Middle frontal gyrus (tissue), 1 donor: ENCODE measurements at regions not wholly inside any gene's neighbourhood (a gene's known extent, or its start where the extent isn't known, plus 50 kb on each side); places are given as distances from the start of the nearest gene placed in this dataset.
"Not testable (repeated sequence)": the region's sequence is repeated elsewhere in the genome, so short reads cannot be mapped to it uniquely, and the experiment has no call there.

Source experiments
- DNase-seq: peaks from one replicate; pipeline ENCODE4 v3.0.0-alpha.2; 2015; ENCODE audit warnings: low spot score; ENCODE audit errors: extremely low spot score

DNA sequence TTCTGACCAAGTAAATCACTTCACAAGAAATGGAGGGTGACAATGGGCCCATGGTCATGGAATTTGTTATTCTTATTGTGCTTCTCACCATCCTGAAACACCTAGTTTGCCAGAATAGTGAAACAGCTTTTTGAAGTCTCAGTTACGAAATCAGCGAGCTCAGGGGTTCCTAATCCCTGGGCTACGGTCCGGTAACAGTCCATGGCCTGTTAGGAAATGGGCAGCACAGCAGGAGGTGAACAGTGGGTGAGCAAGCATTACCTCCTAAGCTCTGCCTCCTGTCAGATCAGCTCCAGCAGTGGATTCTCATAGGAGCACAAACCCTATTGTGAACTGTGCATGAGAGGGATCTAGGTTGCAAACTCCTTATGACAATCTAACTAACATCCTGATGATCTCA is 1356.3 kb downstream of the KCNT2 start:
- DNase-seq, result no peak

DNA sequence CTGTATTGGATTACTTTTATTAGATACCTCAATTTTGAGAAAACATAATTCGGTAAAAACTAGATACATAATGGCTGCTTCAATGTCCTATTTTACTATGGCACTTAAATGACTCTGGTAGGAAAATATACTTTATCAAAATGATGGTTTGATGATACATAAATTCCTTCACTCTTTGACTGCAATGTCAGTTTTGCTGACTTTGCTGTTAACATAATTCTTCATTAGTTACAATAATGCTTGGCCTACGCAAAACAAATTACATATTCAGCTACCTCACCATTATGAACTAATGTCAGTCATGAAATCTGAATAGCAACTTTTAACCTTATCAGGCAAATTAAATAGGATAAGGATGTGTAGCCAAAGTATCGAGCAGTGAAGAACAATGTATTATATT is 1364.7 kb downstream of the KCNT2 start:
- no peak for DNase-seq

DNA sequence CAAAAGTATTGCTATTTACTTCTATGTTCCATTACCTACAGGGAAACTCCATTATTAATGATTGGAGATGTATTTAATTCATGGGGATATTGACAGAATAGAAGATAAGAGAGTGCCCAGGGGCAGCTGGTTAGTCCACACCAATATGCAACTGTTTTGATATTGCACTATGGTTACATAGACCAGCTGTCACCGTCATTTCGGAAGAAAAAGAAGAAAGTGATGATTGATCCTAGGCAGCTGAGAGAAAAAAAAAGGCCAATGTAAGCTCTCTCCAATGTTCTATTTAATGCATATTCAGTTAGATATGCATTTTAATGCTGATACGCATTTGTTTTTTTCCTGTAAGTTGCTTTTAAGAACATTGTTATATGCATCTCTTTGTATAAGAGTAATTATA is 1367.2 kb downstream of the KCNT2 start:
- DNase-seq, result no peak

DNA sequence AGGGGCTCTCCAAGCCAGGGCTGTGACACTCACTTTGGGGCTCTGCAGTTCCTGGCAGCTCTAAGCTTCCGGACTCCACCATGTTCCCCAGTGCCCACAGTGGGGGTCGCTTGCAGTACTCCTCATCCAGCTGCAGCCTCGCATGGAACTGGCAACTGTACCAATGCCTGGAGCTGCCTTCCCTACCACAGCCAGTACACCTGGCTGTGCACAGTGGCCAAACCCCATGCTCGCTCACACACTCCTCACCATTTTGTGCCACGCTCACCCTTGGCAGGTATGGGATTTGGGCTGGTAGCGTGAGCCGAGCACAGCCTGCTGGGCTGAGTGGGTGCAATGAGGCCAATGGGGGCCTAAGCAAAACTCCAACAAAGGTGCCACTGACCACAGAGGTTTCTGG is 1369.9 kb downstream of the KCNT2 start:
- no peak for DNase-seq

DNA sequence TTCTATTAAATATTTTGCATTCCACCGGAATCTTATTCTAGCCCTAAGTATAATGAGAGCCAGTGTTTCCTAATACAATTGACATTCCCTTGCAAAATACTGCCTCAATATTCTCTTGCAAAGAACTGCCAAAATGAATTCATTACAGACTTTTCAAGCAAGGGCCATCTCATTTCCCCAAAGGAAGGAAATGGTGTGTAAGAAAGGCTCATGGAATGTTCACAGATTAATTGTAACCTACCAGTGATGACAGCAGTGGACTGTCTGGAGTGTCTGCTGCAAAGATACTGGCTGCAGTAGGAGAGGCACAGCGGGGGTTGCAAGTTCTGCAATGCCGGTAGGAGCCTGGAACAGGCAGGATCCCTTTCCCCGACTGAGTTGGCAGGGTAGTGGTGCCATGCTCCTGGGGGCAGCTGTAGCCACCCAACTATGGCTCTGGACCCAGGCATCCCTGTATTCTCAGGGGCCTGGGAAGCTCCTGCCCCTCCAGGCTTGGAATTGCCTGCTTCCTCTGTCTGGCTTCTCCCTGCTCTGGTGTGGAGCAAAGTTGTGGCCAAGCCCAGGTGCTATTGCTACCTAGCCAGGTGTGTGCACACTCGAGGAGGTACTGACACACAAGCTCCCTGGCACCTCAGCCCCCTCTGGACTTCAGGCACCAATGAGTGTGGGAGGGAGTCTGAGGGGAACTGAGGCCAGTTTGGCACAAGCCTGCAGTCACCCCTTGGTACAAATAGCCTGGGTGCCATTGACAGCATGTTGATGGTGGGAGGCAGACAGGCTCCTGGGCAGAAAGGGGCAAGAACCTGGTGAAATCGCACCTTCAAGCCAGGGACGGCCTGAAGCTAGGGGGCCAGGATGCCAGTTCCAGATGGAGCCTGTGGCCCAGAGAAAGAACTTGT is 1371.0 kb downstream of the KCNT2 start:
- no peak for DNase-seq

DNA sequence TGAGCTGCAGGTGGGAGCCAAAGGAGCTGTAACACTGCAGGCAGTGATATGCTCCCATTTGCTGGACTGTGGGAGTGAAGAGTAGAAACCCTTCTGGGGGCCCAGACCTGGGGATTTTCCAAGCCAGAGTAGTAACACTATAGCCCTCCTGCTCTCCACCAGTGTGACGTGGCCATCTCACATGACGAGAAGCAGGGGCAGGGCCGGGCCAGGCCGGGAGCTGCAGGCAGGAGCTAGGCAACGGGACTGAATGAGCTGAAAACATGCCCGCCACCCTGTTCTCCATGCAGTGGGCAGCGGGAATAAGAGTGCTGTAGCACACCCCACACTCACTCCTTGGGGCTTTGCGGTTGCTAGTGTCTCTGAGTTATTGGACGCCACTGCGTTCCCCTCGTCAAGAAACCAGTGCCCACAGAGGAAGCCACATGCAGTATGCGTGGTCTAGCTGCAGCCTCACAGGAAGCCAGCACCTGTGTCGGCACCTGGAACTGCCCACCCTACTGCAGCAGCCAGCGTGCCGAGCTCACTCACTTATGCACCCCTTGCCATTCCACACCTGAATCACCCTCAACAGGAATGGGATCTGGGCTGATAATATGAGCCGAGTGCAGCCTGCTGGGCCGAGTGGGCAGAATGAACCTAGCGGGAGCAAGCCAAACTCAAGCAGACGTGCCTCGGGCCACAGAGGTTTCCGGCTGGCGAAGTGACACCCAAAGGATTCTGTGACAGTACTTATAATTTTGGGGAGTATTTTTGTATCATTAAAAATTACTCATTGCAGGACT is 1389.6 kb downstream of the KCNT2 start:
- DNase-seq, result no peak

DNA sequence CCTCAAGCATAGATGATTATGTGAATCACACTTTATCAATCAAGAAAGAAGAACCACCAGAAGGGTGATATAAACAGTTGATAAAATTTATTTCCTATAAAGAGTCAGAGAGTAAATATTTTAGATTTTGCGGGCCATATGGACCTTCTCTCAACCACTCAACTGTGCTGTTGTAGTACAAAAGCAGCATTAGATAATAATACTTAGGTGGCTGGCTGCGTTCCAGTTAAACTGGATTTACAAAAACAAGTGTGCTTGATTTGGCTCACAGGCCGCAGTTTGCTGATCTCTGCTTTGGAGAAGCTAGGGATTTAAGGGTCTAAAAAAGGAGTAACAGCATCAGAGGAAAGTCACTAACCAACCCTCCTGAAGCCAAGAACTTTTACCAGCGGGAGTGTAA is 1406.0 kb downstream of the KCNT2 start:
- no peak for DNase-seq

DNA sequence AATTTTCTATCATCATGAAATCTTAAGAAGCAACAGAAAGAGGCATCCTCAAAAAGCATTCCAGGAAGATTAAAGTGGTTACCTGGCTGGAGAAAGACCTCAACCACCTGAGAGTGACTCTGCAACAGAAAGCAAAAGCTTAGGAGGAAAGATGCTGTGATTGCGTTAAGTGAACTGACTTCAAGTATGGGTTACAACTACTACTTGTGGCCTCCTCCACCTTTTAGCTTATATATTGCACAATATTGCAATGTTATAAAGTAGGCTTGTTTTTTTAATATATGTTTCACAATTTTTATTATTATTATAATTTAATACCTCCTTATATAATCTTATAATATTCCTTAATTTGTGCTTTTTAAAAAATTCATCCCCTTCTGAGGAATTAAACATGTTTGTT is 1407.5 kb downstream of the KCNT2 start:
- DNase-seq, result no peak

DNA sequence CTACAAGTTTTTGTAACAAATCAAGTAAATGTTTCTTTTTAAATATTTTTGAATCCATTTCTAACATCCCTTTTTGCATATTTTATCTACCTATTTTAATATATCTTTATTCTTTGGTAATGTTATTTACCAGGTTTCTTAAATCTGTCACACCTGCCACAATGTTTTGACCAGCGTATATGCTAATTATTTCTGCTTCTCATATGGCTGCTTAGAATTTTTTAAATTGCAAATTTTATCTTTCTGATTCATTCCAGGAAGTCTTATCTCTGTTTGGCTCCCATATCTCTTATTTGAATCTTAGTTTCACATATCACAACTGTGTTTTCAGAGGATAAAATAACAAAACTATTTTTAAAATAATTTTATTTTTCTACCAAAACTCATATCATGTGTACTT is 1411.1 kb downstream of the KCNT2 start:
- no peak for DNase-seq

DNA sequence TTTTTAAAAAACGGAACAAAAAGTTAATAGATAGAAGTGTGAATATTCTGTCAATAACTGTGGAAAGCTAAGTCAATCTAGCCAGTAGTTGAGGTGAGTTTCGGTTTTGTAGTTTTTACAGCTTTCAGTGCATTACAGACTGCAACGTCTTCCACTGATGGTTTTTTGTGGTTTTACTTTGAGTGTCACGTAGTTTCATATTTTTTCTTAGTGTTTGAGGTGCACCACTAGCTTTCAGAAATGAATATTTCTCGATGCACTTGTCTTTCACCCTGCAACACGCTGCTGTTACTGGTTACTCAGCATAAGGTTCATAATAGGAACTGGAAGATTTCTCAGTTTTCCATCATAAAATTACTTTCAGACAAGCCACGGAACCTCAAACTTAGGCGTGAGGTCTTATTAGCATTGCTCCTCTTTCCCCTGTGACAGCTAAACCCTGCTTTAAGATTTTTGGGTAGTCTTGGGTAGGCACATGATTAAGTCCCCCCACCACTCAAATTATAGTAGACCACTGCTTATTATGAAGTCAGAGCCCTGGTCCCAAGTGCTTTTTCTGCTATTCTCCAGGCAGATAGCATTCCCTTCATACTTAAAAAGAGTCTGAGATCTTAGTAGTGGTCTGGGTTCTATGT is 1412.7 kb downstream of the KCNT2 start:
- DNase-seq, result no peak

DNA sequence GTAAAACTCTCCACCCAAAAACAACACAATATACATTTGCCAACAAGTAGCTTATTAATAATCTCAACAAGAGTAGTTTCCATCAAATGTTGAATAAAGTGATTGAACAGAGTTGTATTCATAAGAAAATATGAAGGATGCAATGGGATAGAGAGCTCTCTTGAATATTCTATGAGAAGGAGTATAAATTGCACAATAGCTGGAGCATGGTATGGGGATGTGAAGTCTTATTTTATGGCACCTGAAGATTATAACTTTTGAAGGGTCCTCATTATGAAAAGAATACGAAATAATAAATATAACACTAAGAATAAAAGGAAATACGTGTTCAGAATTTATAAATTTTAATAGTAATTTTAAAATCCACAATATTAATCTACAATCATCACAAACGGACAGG is 1415.1 kb downstream of the KCNT2 start:
- no peak for DNase-seq

DNA sequence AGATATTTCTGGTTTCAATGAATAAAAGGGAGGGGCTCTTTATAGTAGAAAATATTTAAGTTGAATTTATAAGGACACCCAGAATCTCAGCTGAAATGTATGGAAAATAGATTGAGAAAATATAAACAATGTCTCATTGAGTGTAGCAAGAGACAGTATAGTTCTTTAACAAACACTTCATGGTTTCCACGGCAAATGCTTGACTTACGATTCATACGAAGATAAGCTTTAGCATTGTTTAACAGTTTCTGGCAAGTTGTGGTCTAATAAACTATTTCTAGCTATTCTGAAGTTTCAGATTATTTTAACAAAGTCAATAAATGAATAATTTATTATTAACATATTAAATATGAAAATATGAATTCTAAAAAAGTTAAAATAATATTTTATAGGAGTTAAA is 1419.4 kb downstream of the KCNT2 start:
- no peak for DNase-seq

DNA sequence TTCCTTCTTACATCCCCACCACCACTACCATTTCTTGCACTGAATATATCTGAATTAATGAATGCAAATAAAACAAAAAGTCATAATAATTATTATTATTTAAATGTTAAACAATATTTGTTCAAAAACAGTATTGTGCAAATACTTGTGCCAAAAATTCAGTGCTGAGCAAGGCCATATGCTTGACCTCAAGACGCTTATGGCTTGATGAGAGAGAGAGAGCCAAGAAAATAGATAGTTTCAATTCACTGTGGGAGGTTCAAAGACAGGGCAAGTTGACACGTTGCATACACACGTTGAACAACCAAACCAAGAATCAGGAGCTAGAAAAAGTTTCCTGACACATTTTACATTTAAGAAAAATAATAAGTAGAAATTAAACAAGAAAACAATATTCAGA is 1421.7 kb downstream of the KCNT2 start:
- no peak for DNase-seq

DNA sequence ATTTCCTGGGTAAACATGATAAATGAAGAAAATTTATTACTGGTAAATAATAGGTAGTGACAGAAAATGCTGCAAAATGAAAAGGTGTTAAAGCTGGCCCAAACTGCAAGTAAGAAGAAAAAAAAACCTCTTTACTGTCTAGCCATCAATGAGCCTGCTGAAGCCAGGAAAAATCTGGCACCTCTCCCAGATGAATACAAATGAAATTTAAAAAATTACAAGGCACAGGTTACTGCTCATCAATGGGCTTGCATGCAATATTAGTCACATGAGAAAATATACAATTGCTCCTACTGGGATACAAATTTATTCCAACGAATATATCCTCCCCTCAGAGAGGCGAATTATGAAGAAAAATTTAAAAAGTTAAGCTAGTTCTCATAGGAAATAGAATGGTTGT is 1422.5 kb downstream of the KCNT2 start:
- no peak for DNase-seq

DNA sequence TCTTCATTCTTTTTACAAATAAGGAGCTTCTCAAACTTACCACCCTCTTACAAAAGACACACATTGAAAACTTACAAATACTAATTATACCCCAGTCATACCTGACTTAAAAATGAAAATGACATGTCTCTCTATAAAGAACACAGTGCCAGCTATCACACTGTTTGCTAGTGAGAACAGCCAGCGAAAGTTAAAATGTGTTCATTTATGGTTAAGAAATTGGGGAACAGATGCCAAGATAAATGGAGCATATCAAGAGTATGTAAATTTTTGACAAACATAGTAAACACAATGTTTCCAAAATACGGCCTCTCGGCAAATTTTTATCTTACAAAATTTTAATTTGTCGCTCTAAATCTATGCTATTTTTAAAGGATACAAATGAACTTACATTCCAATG is 1422.9 kb downstream of the KCNT2 start:
- no peak for DNase-seq

DNA sequence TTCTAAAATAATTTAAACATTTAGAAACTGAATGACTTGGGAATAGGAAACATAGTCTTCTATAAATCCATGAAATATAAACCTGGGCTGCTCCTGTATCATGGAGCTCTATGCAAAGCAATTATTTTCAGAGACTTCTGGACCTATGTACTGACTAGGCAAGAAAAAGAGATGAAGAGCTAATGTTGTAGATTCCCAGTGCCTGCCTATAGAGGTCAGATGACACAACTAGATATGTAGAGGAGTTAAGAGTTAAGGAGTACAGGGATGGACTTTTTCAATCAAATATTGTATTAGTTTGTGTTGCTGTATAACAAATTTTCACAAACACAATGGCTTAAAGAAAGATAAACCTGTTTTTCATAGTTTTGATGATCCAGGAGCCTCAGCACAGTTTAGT is 1434.5 kb downstream of the KCNT2 start:
- DNase-seq, result no peak

DNA sequence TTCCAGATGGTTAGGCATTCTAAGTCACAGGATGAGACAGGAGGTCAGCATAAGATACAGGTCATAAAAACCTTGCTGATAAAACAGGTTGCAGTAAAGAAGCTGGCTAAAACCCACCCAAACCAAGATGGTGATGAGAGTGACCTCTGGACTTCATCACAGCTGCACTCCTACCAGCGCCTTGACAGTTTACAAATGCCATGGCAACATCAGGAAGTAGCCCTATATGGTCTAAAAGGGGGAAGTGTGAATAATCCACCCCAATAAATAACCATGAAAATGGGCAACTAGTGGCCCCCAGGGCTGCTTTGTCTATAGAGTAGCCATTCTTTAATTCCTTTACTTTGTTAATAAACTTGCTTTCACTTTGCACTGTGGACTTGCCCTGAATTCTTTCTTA is 1448.4 kb downstream of the KCNT2 start:
- not testable (repeated sequence) for DNase-seq

DNA sequence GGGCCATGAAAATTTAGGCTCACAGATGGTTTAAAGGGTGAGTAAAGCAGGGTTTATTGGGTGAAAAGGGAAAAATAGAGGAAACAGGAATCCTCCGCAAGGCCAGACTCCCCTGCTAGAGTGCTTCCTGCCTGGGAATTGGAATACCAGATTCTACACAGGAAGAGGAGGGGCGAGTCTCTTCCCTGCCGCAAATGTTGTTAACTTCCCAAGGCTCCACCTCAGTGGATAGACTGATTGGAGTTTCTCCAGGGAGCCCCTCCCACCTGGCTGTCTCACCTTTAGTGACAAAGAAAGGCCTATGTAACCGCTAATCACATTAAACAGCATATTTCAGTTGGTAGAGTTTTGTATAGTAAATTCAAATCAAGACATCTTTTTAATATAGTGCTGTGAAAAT is 1450.1 kb downstream of the KCNT2 start:
- DNase-seq, result no peak

DNA sequence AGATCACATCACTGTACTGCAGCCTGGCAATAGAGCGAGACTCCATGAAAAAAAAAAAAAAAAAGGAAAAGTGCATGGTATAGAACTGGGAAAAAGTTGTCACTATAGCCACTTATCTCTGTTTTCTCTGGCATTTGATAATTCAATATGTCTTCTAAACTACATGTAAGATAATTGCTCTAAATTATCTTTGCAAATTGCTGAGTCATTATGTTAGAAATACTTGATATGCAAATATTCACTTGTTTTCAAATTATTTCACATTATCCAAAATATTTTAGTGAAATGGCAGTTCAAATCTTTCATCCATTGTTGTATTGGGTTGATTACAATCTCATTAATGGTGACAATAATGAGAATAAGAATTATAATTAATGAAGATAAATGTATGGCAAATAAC is 1455.1 kb downstream of the KCNT2 start:
- no peak for DNase-seq

DNA sequence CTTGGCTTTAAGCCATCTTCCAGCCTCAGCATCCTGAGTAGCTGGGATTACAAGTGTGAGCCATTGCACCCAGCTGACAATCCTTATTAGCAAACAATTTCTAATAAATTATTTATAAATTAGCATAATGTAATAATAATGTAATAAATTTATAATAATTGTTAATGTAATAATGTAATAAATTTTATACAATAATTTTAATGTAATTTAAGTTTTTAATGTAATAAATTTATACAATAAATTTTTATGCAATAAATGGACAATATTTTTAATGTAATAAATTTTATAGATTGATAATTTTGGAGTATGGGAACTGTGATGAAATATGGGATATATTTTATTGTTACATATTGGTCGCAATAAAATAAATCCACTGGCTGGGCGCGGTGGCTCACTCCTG is 1457.5 kb downstream of the KCNT2 start:
- DNase-seq, result no peak

DNA sequence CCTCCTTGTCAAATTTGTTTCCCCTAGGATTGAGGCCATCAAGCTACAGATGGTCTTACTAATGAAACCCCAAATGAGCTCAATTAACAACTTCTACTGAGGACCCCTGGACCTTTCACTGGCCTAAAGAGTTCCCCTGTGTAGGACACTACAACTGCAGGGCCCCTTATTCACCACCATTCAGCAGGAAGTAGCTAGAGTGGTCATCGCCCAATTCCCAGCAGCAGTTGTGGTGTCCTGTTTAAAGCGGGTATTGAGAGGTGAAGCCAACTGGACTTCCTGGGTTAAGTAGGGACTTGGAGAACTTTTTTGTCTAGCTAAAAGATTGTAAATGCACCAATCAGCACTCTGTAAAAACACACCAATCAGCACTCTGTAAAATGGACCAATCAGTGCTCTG is 1466.9 kb downstream of the KCNT2 start:
- no peak for DNase-seq

DNA sequence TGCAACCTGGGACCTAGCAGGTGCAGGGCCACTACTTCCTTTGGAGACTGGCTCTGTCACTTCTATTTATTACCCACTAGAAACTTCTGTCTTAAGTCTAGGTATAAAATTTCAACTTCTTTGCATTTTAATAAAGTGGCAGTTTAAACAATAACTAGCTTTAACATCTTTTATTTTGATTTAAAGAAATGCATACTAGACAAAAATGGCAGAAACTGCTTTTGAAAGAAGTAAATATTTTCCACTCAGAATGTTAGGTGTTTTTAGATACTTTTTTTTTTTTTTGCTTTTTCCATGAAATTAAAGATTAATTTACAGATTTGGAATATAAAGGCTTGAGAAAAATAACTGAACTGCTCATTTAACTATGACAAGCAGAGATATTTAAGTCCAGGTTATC is 1477.6 kb downstream of the KCNT2 start:
- no peak for DNase-seq
